ENCODE measurements at regions not wholly inside any gene's neighbourhood (a gene's known extent, or its start where the extent isn't known, plus 50 kb on each side); places are given as distances from the start of the nearest gene placed in this dataset.

- TF ChIP-seq CTCF (IDR thresholded peaks at IDR 0.05; ENCODE audit: low read depth, low read length) (no peak), EZH2phosphoT487 (IDR thresholded peaks at IDR 0.05; ENCODE audit: low read depth) (no peak)
Measured at GRCh38 chr12:123045678-123046077, 65.2 kb downstream of the ARL6IP4 start.

Data from OCI-LY3 (cell line).